HG03342 (cell line): ENCODE measurements at regions not wholly inside any gene's neighbourhood (a gene's known extent, or its start where the extent isn't known, plus 50 kb on each side); places are given as distances from the start of the nearest gene placed in this dataset.
"Not testable (repeated sequence)": the region's sequence is repeated elsewhere in the genome, so short reads cannot be mapped to it uniquely, and the experiment has no call there.

Experiments
- ATAC-seq: cut with Tn5 transposase; IDR thresholded peaks from one replicate; pipeline ENCODE4 v1.9.1; 2021; ENCODE audit warnings: mild to moderate bottlenecking, moderate library complexity; ENCODE audit not compliant: unreplicated experiment

- not testable (repeated sequence) for ATAC-seq
Measured at GRCh38 chr10:42533866-42534265, 104.5 kb downstream of the ZNF33B start.

DNA sequence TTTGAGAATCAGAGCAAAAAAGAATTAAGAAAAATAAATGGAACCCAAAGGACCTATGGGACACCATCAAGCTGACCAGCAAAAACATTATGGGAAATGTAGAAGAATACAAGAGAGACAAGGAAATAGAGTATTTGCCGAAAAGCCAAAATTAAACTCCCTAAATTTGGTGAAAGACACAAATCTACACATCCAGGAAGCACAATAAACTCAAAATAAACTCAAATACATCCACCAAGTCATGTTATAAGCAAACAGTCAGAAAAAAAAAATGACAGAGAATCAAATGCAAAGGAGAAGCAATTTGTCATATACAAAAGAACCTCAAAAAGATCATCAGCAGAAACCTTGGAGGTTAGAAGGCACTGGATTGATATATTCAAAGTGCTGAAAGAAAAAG lies 105.4 kb downstream of the ZNF33B start:
- ATAC-seq: no peak

DNA sequence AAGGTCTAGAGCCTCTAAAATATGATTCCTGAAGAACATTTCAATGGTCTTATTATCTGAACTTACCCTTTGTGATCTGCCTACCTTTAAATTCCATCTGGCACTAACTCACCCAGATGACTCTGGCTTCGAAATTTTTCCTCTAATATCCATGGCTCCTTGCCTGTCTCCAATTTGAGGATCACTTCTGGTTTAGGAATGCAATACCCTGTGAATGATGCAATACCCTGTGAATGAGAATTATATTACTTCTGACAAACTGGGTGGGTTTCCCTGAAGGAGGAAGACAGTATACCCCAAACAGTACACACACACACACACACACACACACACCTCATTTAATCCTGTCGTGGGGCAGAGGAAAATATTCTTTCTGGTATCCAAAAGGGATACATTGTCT lies 115.3 kb downstream of the ZNF33B start:
- ATAC-seq: no peak

GRCh38 chr10:42519761-42520460 lies 118.5 kb downstream of the ZNF33B start:
- no peak for ATAC-seq

DNA sequence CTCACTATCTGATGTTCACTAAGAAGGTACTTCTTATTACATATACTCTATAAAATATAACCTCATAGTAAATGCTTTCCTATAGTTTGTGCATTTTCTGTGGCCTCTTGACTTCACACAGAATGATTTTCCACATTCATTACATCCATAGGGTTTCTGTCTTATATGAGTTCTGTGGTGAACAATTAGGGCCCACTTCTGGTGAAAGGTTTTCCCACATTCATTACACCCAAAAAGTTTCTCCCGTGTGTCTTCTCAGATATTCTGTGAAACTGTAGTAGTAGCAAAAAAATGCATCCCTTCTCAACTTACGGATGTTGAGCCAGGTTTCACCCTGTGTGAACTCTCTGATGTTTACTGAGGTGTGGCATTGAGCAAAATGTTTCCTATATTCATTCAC lies 119.3 kb downstream of the ZNF33B start:
- ATAC-seq: no peak

- no peak for ATAC-seq
Measured at GRCh38 chr10:42513921-42514320, 124.4 kb downstream of the ZNF33B start.

GRCh38 chr10:42491801-42492200 lies 146.6 kb downstream of the ZNF33B start:
- ATAC-seq: no peak

DNA sequence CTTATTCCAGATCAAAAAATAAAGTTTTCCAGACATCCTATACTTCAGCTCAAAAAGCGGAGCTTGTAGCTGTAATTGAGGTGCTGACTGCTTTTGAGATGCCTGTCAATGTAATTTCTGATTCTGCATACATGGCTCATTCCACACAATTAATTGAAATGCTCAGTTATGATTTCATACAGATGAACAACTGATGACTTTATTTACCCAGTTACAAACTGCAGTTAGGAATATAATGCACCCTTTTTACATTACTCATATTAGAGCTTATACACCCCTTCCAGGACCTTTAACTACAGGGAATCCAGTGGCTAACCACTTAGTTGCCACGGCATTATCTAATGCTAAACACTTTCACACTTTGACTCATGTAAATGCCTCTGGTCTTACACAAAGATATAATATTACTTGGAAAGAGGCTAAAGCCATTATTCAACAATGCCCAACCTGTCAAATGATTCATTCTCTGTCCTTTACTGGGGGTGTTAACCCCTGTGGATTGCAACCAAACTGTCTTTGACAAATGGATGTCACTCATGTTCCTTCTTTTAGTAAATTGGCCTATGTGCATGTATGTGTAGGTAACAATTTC lies 147.3 kb downstream of the ZNF33B start:
- no peak for ATAC-seq

- no peak for ATAC-seq
Measured at GRCh38 chr10:42490368-42490767, 148.0 kb downstream of the ZNF33B start.

GRCh38 chr10:42488416-42488815 lies 150.0 kb downstream of the ZNF33B start:
- ATAC-seq: no peak

DNA sequence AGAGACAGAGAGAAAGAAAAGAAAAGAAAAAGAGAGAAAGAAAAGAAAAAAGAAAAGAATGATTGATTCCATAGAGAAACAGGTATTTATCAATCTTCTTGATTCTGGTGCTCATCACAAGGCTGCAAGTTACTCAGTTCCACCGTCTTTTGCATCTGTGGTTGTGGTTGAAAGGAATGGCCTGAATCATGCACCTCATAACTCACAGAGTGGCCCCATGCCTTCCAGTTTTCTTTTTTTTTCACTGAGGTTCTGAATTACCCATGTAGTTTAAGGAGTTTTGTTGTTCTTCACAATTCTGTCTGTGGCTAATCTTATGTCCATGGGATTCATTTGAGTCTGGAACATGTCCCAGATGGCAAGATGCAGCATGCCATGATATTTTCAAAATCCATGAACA lies 156.0 kb downstream of the ZNF33B start:
- no peak for ATAC-seq

DNA sequence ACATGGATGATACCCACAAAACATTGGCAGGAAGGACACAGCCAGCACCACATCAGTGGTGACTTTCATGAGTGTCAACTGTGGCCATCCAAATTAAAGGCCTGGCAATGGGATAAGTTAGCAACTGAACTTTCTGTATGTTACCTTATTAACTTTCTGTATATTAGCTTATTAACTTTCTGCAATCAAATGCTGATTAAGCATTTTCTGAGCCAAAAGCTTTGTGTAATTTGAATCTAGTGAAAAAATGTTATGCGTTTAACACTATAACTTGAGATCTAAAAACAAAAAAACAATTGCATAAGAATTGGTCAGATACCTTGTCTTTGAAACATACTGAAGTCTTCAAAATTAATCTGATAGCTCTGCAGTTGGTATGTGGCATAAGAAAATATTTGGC lies 159.3 kb downstream of the ZNF33B start:
- ATAC-seq: no peak

GRCh38 chr10:42477170-42477569 lies 161.2 kb downstream of the ZNF33B start:
- no peak for ATAC-seq

- ATAC-seq: no peak
Measured at GRCh38 chr10:42476101-42476500, 162.3 kb downstream of the ZNF33B start.

GRCh38 chr10:42475168-42476098 lies 162.9 kb downstream of the ZNF33B start:
- no peak for ATAC-seq

DNA sequence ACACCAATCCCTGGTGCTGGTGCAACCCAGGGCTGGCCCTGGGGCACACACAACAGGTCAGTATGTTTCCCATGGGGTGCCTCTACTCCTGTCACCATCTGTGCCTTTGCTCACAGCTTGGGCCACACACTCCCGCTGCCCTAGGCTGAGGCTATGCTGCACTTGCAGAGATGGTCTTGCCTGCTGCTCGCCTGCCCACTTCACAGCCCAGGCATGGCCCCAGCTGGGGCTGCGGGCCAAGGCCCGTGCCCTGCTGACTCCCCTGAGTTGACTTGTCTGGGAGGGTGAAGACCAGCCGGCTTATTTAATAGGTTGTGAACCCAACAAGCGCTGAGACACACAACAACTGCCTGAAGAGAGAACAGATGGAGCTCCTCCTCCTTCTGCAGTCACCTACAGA lies 184.1 kb downstream of the ZNF33B start:
- ATAC-seq: no peak

GRCh38 chr10:42431095-42431494 lies 207.3 kb downstream of the ZNF33B start:
- ATAC-seq: no peak

GRCh38 chr10:42428534-42428933 lies 209.8 kb downstream of the ZNF33B start:
- ATAC-seq: no peak

- ATAC-seq: no peak
Measured at GRCh38 chr10:42422911-42423310, 215.5 kb downstream of the ZNF33B start.

DNA sequence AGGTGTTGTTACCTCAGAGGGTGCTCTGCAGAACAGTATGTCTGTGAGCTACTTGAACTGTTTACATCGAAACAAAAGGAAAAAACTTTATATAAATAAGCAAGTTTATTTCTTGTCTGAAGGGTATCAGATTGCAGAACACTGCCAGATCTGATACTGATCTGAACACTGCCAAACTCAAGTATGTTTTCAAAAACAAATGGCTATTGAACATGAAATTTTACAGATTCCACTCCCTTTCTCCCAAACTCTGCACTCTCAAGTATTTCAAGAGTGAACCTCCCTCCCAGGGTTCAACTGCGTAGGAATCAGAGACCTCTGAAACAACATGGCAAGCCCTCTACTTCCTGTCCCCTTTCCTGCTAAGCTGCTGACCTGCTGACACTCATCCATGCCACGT lies 216.6 kb downstream of the ZNF33B start:
- no peak for ATAC-seq

- ATAC-seq: no peak
Measured at GRCh38 chr10:42419789-42420188, 218.6 kb downstream of the ZNF33B start.
